ENCODE measurements at regions not wholly inside any gene's neighbourhood (a gene's known extent, or its start where the extent isn't known, plus 50 kb on each side); places are given as distances from the start of the nearest gene placed in this dataset.

- Mint-ChIP-seq H3K4me1 (ENCODE audit: low read depth) (no peaks in the 10 kb centered on the region), H3K4me3 (no peak overlapping the region), H3K36me3 (no peaks in the 10 kb centered on the region), H3K27ac (no peak overlapping the region), H3K27me3 (peaks cover 2% of the 10 kb centered on the region), H3K9me3 (ENCODE audit: low read depth) (no peaks in the 10 kb centered on the region)
Observed at GRCh38 chr5:8062521-8062920, 193.6 kb downstream of the MTRR start.

- H3K27me3 Mint-ChIP-seq: peaks cover 2% of the 10 kb centered on the region
- H3K4me3 Mint-ChIP-seq: no peak overlapping the region
- H3K9me3 Mint-ChIP-seq (ENCODE audit: low read depth): no peaks in the 10 kb centered on the region
- H3K4me1 Mint-ChIP-seq (ENCODE audit: low read depth): no peaks in the 10 kb centered on the region
- H3K27ac Mint-ChIP-seq: no peak overlapping the region
- no peaks in the 10 kb centered on the region for H3K36me3 Mint-ChIP-seq
Observed at GRCh38 chr5:8068078-8068477, 199.1 kb downstream of the MTRR start.

GRCh38 chr5:8070138-8070537 is 201.2 kb downstream of the MTRR start:
- Mint-ChIP-seq H3K4me3 (no peak overlapping the region), H3K27ac (no peak overlapping the region), H3K9me3 (ENCODE audit: low read depth) (no peaks in the 10 kb centered on the region), H3K36me3 (no peaks in the 10 kb centered on the region), H3K27me3 (no peaks in the 10 kb centered on the region), H3K4me1 (ENCODE audit: low read depth) (no peaks in the 10 kb centered on the region)

GRCh38 chr5:8079056-8079455 is 210.1 kb downstream of the MTRR start:
- Mint-ChIP-seq H3K36me3 (no peaks in the 10 kb centered on the region), H3K27me3 (no peaks in the 10 kb centered on the region), H3K4me3 (no peak overlapping the region), H3K9me3 (ENCODE audit: low read depth) (no peaks in the 10 kb centered on the region), H3K4me1 (ENCODE audit: low read depth) (no peaks in the 10 kb centered on the region), H3K27ac (no peak overlapping the region)

GRCh38 chr5:8081179-8081578 is 212.2 kb downstream of the MTRR start:
- Mint-ChIP-seq H3K9me3 (ENCODE audit: low read depth) (no peaks in the 10 kb centered on the region), H3K4me1 (ENCODE audit: low read depth) (no peaks in the 10 kb centered on the region), H3K27ac (no peak overlapping the region), H3K4me3 (no peak overlapping the region), H3K27me3 (no peaks in the 10 kb centered on the region), H3K36me3 (no peaks in the 10 kb centered on the region)

- Mint-ChIP-seq H3K27ac (no peak overlapping the region), H3K27me3 (no peaks in the 10 kb centered on the region), H3K36me3 (no peaks in the 10 kb centered on the region), H3K9me3 (ENCODE audit: low read depth) (no peaks in the 10 kb centered on the region), H3K4me1 (ENCODE audit: low read depth) (no peaks in the 10 kb centered on the region), H3K4me3 (no peak overlapping the region)
Observed at GRCh38 chr5:8093669-8094068, 224.7 kb downstream of the MTRR start.

GRCh38 chr5:8094304-8094703 is 225.4 kb downstream of the MTRR start:
- Mint-ChIP-seq H3K4me3 (no peak overlapping the region), H3K36me3 (no peaks in the 10 kb centered on the region), H3K4me1 (ENCODE audit: low read depth) (no peaks in the 10 kb centered on the region), H3K9me3 (ENCODE audit: low read depth) (no peaks in the 10 kb centered on the region), H3K27me3 (no peaks in the 10 kb centered on the region), H3K27ac (no peak overlapping the region)

GRCh38 chr5:8097146-8097545 is 228.2 kb downstream of the MTRR start:
- no peak overlapping the region for H3K27ac Mint-ChIP-seq
- H3K27me3 Mint-ChIP-seq: no peaks in the 10 kb centered on the region
- H3K4me1 Mint-ChIP-seq (ENCODE audit: low read depth): no peaks in the 10 kb centered on the region
- H3K36me3 Mint-ChIP-seq: no peaks in the 10 kb centered on the region
- H3K9me3 Mint-ChIP-seq (ENCODE audit: low read depth): no peaks in the 10 kb centered on the region
- H3K4me3 Mint-ChIP-seq: no peak overlapping the region

- Mint-ChIP-seq H3K27ac (no peak overlapping the region), H3K4me3 (no peak overlapping the region), H3K4me1 (ENCODE audit: low read depth) (no peaks in the 10 kb centered on the region), H3K9me3 (ENCODE audit: low read depth) (no peaks in the 10 kb centered on the region), H3K36me3 (no peaks in the 10 kb centered on the region), H3K27me3 (no peaks in the 10 kb centered on the region)
Observed at GRCh38 chr5:8098081-8098480, 229.1 kb downstream of the MTRR start.

GRCh38 chr5:8102714-8103113 is 233.8 kb downstream of the MTRR start:
- H3K36me3 Mint-ChIP-seq: no peaks in the 10 kb centered on the region

GRCh38 chr5:8114597-8115266 is 245.8 kb downstream of the MTRR start:
- Mint-ChIP-seq H3K4me3 (no peak overlapping the region), H3K4me1 (ENCODE audit: low read depth) (no peaks in the 10 kb centered on the region), H3K27ac (no peak overlapping the region), H3K36me3 (no peaks in the 10 kb centered on the region), H3K27me3 (no peaks in the 10 kb centered on the region), H3K9me3 (ENCODE audit: low read depth) (no peaks in the 10 kb centered on the region)

More at GRCh38 chr5:8102714-8103113, 233.8 kb downstream of the MTRR start:
- H3K27me3 Mint-ChIP-seq: no peaks in the 10 kb centered on the region
- no peaks in the 10 kb centered on the region for H3K9me3 Mint-ChIP-seq (ENCODE audit: low read depth)
- no peak overlapping the region for H3K4me3 Mint-ChIP-seq
- no peaks in the 10 kb centered on the region for H3K4me1 Mint-ChIP-seq (ENCODE audit: low read depth)
- no peak overlapping the region for H3K27ac Mint-ChIP-seq

GRCh38 chr5:8123559-8123958 is 254.6 kb downstream of the MTRR start:
- Mint-ChIP-seq H3K4me3 (no peak overlapping the region), H3K36me3 (no peaks in the 10 kb centered on the region), H3K27ac (no peak overlapping the region), H3K27me3 (no peaks in the 10 kb centered on the region), H3K4me1 (ENCODE audit: low read depth) (no peaks in the 10 kb centered on the region), H3K9me3 (ENCODE audit: low read depth) (peaks cover 4% of the 10 kb centered on the region)

- no peaks in the 10 kb centered on the region for H3K27me3 Mint-ChIP-seq
- H3K9me3 Mint-ChIP-seq (ENCODE audit: low read depth): no peaks in the 10 kb centered on the region
- no peaks in the 10 kb centered on the region for H3K36me3 Mint-ChIP-seq
- H3K4me3 Mint-ChIP-seq: no peak overlapping the region
- H3K4me1 Mint-ChIP-seq (ENCODE audit: low read depth): no peaks in the 10 kb centered on the region
- no peak overlapping the region for H3K27ac Mint-ChIP-seq
Observed at GRCh38 chr5:8134609-8135008, 265.7 kb downstream of the MTRR start.

GRCh38 chr5:8135742-8136141 is 266.8 kb downstream of the MTRR start:
- H3K27ac Mint-ChIP-seq: no peak overlapping the region
- no peaks in the 10 kb centered on the region for H3K36me3 Mint-ChIP-seq
- H3K9me3 Mint-ChIP-seq (ENCODE audit: low read depth): no peaks in the 10 kb centered on the region
- no peaks in the 10 kb centered on the region for H3K27me3 Mint-ChIP-seq
- no peaks in the 10 kb centered on the region for H3K4me1 Mint-ChIP-seq (ENCODE audit: low read depth)
- no peak overlapping the region for H3K4me3 Mint-ChIP-seq

GRCh38 chr5:8136271-8136670 is 267.3 kb downstream of the MTRR start:
- Mint-ChIP-seq H3K4me1 (ENCODE audit: low read depth) (no peaks in the 10 kb centered on the region), H3K36me3 (no peaks in the 10 kb centered on the region), H3K27me3 (no peaks in the 10 kb centered on the region), H3K9me3 (ENCODE audit: low read depth) (no peaks in the 10 kb centered on the region), H3K4me3 (no peak overlapping the region), H3K27ac (no peak overlapping the region)

- Mint-ChIP-seq H3K4me1 (ENCODE audit: low read depth) (no peaks in the 10 kb centered on the region), H3K27ac (no peak overlapping the region), H3K9me3 (ENCODE audit: low read depth) (no peaks in the 10 kb centered on the region), H3K36me3 (no peaks in the 10 kb centered on the region), H3K4me3 (no peak overlapping the region), H3K27me3 (no peaks in the 10 kb centered on the region)
Observed at GRCh38 chr5:8137941-8138550, 269.1 kb downstream of the MTRR start.

Measured in activated naive CD8-positive, alpha-beta T cell (primary cell).